ENCODE measurements at regions not wholly inside any gene's neighbourhood (a gene's known extent, or its start where the extent isn't known, plus 50 kb on each side); places are given as distances from the start of the nearest gene placed in this dataset.

GRCh38 chr2:19838616-19839015 is 63.2 kb downstream of the TTC32 start:
- TF ChIP-seq CTCF (tag by site-specific recombination; IDR thresholded peaks at IDR 0.05) (no peak), ZNF280D (tag by site-specific recombination; IDR thresholded peaks at IDR 0.05) (no peak), KLF16 (tag by site-specific recombination; IDR thresholded peaks at IDR 0.05) (no peak), REST (tag by site-specific recombination; IDR thresholded peaks at IDR 0.05) (no peak), PRDM10 (tag by site-specific recombination; IDR thresholded peaks at IDR 0.05) (no peak), ZNF747 (tag by site-specific recombination; IDR thresholded peaks at IDR 0.05) (no peak), MEIS1 (CRISPR knock-in tag; IDR thresholded peaks at IDR 0.05; ENCODE audit: borderline replicate concordance) (no peak), ZNF394 (tag by site-specific recombination; IDR thresholded peaks at IDR 0.05; ENCODE audit: borderline replicate concordance) (no peak)
